GM21526 (cell line): ENCODE measurements at regions not wholly inside any gene's neighbourhood (a gene's known extent, or its start where the extent isn't known, plus 50 kb on each side); places are given as distances from the start of the nearest gene placed in this dataset.
"Not testable (repeated sequence)": the region's sequence is repeated elsewhere in the genome, so short reads cannot be mapped to it uniquely, and the experiment has no call there.

Experiments used
- ATAC-seq: cut with Tn5 transposase; IDR thresholded peaks from one replicate; pipeline ENCODE4 v1.9.1; 2021; ENCODE audit warnings: moderate library complexity; ENCODE audit not compliant: unreplicated experiment, low FRiP score

DNA sequence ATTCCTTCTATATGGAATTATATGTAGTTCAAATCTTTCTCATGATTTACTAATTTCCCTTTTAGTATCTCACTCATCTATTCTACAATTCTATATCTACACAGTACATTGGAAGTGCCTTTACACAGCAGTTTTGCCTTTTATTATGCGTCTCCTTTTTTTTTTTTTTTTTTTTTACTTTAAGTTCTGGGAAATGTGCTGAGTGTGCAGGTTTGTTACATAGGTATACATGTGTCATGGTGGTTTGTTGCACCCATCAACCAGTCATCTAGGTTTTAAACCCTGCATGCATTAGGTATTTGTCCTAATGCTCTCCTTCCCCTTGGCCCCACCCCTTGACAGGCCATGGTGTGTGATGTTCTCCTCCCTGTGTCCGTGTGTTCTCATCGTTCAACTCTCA lies 1150.1 kb upstream of the PRR20A start:
- no peak for ATAC-seq

DNA sequence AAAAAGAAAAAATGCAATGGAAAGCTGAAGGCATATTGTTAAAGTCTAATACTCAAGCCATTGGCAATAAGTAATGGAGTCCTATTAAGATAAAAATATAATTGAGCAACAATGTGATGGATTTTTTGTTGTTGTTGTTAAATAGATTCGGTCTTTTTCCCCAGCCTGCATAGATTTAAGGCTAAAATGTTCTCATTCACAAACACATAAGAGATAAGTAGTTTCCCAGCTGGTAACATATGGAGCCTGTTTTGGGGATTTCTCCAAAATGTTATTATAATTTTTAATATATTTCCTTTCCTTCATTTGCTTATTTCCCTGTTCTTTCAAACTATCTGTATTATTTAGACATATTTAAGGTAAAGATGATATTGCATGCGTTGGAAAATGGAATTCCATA lies 1149.1 kb upstream of the PRR20A start:
- no peak for ATAC-seq

DNA sequence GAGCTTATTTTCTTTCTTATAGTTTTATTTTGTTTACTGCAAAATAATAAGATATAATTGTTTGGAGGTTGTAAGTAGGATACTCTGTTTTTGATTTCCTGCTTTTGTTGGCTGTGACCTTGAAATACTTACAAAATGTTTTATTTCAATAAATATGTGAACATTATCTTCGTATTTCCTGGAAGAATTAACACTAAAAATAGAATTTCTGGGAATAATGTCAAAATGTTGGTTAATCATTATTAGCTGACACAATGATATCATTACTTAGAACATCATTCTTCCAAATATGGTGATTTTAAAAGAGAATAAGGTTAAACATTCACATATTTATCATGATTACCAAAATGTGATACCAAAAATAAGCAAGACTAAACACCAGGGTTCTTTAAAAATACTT lies 1148.6 kb upstream of the PRR20A start:
- no peak for ATAC-seq

DNA sequence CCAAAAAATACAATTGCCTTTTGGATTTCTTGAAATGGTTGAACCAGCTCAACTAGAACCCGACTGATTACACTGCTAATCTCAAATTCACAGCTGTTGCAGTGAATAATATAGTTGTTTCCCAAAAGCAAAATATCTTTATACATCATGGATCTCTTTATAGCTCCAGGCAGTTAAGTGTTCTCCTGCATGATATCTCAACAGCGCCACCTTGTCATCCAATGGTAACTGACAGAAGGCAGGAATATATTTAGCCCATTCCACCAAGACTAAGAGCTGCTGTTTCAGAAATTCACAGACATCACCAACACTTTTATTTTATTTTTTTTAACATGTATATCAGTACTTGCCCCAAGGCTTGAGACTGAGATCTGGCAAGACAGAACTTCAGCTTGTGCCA lies 1141.0 kb upstream of the PRR20A start:
- ATAC-seq: no peak

DNA sequence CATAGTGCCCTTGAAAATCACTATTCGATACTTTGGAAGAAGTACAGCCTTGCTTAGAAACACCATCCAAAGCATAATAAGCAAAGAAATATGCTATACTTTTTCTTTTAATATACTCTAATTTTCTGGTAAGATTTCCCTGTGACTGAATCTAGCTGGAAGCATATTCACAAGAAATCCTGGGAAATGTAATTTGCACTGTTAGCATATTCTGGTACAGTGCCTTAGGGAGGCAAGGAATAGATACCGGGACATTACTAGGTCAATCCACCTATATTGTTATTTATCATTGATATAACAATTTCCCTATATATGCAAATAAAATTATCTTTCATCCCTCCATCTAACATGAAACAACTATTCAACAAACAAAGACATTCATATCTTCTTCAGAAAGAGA lies 1131.3 kb upstream of the PRR20A start:
- no peak for ATAC-seq

DNA sequence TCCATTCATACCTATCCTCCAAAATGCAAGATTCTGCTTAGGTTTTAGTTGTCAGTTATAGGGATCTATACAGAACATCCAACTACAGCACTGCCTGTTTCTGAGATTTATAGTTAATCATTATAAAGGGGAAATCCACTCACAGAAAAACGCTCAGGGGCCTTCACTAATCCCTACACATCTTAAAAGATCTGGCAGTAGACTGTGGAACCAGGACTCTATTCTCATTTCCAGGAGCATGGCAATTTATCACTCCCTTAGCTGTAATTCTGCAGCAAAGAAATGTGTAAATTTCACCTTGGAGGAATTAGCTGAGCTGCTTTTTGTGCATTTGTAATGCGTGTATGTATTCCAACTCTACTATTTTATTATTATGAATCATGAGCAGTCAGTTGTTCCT lies 1128.1 kb upstream of the PRR20A start:
- no peak for ATAC-seq

DNA sequence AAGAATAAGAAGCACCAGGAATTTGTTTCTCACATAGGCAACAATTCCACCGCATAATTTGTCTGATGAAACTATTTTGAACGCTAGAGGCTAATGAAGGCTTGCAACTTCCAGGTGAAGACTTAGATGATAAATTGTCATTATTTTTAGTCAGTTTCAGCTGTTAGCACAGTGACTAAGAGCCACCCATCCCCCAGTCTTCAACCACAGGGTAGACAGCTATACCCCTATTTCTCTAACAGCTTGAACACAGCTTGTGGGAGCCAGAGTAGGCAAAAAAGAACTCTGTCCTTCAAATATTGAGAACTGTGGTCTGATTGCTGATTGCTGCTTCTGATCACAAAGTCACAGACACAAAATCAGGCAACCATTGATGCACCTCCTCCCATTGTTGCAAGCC lies 1124.8 kb upstream of the PRR20A start:
- no peak for ATAC-seq

DNA sequence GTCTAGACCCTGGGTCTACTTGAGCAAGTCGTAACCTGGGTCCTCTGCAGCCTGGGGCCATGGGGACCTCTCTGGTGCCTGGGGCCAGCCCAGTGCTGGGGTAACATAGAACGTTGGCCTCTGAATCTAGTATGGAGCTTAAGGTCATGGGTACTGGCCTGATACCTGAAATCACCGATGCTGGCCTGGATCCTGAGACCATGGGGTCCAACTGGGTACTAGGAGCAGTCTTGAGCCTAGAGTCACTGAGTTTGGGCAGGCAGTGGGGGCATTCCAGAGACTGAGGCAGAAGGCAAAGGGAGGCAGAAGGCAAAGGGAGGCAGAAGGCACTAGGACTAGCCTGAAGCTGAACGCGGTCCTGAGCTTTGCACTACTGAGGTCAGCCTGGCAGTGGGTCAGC lies 1121.1 kb upstream of the PRR20A start:
- no peak for ATAC-seq

DNA sequence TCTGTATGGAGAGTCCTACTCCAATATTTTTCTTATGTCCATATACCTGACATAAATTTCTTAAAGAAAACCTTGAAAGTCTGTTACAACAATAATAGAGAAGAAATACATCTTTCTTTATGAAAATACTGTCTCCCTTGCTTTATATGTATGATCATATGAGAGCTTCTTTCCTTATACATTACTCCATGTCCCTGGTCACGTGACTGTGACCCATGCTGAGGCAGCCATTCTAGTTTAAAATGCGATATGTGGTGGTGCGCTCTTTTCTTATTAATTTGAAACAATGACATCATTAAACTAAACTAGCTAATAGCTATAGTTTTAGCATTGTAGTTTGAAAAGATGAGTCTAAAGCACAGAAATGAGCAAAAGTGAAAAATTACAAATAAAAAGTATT lies 1120.3 kb upstream of the PRR20A start:
- no peak for ATAC-seq

DNA sequence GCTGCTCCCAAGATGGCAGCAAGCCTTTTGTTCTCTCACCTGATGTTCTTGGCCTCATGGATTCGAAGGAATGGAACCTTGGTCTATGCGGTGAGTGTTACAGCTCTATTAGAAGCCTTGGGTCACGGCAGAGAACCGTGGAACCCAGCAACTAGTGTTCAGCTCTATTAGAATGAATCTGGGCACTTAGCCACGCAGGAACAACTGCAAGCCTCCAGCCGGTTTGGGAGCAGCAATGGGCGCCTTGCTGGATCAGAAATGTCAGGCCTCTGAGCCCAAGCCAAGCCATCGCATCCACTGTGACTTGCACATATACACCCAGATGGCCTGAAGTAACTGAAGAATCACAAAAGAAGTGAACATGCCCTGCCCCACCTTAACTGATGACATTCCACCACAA lies 1100.7 kb upstream of the PRR20A start:
- no peak for ATAC-seq

DNA sequence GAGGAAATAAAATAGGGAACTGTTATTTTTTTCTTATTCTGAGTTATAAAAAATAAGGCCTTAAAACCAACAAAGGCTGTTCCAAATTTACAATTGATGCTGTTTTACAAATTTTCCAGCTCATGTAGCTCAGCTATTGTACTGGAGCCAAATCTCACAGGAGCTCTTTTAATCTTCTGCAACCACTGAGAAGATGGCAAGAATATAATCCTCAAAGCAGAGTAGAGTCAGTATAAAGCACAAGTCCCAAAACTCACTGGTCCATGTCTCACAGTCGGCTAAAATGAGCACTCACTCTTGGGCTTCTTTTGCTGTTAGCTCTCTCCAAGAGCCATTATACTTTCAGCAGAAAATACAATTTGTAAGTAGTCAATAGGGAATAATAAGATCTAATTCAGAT lies 1074.4 kb upstream of the PRR20A start:
- no peak for ATAC-seq

DNA sequence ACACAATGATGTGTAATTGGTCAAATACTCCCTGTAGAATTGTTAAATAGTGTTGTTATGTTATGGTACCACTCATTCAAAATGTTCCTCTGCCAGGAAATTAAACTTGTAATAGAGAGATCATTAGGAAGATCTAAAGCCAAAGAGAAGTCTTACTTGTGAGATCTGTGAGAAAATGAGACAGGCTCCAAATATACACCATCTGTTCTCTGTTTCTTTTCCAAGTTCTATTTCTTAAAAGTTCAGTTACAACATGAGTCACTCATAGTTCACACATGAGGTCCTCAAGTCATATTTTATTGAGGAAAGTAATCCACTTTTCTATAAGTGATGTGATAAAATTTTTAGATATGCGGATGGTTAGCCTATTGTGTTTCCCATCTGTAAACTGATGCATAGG lies 1038.1 kb upstream of the PRR20A start:
- ATAC-seq: no peak

DNA sequence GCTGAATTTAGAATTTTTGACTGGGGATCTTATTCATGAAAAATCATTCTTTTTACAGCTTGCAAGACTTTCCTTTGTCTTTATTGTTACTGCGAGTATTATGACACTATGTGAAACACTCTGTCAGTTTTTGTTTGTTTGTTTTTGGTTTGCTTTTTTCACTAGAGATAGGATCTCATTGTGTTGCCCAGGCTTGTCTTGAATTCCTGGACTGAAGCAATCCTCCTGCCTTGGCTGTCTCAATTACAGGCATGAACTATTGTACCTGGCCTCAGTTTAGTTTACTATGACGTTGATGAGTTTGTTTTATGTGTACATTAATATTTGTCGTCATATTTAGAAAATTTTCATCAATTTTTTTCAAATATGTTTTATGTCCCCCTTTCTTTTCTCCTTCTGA lies 1030.0 kb upstream of the PRR20A start:
- no peak for ATAC-seq

DNA sequence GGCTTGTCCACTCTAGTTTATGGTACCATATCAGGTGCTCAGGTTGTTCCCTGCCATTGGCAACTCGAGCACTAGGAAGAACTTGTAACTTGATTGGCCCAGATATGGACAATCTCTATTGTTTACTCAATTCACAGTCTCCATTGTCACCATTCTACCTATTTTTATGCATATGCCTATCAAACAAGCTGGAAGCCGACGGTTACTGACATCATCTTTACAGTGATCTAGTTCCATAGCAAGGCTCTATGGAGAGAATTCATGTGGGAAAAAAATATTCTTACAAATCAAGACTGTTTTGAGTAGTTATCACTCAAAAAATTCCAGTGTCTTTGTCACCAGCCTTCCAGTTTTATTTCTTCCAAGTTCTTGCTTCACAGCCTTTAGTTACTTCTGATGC lies 1006.2 kb upstream of the PRR20A start:
- no peak for ATAC-seq

DNA sequence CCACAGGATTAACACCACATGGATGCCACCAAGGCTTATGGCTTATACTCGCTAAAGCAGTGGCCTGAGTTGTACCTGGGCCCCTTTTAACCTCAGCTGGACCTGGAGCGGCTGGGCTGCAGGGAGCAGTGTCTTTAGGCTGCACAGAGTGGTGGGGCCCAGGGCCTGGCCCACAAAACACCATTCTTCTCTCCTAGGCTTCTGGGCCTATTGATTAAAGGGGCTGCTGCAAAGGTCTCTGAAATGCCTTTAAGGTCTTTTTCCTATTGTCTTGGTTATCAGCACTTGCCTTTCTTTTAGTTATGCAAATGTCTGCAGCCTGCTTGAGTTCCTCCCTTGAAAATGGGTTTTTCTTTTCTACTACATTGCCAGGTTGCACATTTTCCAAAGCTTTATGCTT lies 973.9 kb upstream of the PRR20A start:
- no peak for ATAC-seq

DNA sequence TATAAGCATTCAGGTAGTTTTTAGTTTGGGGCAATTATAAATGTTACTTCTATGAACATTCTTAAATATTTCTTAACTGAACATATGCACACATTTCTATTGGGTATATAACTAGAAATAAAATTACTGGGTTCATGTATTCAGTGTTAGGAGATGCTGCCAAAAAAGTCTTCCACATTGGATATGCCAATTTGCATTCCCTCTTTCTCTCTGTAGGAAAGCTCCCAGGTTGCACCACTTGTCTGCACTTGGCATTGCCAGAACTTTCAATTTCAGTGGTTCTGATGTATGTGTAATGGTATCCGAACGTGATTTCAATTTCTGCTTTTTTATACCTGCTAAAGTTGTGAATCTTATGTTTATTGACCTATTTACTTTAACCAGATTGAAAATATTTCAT lies 972.1 kb upstream of the PRR20A start:
- ATAC-seq: no peak

DNA sequence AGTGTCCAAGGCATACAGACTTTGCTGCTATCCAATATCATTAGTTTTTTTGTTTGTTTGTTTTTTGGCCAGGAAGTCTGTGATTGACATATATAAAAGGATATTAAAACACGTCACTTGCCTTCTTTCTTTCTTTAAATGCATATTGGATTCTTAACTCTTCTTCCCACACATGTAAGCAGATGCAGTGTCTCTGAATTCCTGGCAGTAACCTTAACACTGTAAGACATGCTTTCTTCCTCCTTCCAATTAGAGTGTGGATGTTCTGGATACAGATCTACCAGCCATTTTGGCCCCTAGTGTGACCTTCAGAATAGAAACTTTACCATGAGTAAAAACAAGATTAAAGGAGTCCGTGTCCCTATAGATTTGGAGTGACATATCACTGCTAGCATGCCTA lies 967.4 kb upstream of the PRR20A start:
- no peak for ATAC-seq

DNA sequence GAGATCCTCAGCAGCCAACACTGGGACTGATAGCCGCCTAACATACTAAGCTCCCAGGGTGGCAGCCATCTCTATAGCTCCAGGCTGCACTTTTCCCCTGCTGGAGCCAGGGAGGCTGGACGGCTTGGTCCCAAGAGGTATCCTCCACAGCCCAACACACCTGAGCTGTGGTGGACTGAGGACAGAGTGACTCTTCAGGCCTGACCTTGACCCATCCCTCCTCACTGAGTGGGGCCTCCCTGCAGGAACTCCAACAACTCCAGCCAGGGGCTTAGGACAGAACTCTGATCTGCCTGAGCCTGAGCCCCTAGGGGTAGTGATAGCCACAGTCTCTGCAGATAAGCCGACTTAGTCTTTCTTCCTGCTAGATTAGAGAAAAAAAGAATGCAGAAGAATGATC lies 958.1 kb upstream of the PRR20A start:
- ATAC-seq: no peak

DNA sequence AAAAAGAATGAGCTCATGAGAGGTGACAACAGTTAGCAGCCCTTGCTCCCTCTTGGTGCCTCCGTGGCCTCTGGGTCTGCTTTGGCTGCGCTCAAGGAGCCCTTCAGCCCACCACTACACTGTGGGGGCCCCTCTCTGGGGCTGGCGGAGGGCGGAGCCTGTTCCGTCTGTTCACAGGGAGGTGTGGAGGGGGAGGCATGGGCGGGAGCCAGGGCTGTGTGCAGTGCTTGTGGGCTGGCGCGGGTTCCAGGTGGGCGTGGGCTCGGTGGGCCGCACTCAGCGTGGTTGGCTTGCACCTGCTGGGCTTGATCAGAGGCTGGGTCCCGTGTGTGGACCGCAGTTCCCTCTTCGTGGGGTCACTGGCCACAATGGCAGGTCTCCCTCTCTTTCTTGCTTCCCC lies 953.4 kb upstream of the PRR20A start:
- ATAC-seq: no peak

DNA sequence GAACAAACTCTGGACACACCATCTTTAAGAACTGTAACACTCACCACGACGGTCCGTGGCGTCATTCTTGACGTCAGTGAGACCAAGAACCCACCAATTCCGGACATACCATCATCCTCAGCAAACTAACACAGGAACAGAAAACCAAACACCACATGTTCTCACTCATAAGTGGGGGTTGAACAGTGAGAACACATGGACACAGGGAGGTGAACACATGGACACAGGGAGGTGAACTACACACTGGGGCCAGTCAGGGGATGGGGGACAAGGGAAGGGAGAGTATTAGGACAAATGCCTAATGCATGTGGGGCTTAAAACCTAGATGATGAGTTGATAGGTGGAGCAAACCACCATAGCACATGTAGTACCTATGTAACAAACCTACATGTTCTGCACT lies 952.1 kb upstream of the PRR20A start:
- not testable (repeated sequence) for ATAC-seq

DNA sequence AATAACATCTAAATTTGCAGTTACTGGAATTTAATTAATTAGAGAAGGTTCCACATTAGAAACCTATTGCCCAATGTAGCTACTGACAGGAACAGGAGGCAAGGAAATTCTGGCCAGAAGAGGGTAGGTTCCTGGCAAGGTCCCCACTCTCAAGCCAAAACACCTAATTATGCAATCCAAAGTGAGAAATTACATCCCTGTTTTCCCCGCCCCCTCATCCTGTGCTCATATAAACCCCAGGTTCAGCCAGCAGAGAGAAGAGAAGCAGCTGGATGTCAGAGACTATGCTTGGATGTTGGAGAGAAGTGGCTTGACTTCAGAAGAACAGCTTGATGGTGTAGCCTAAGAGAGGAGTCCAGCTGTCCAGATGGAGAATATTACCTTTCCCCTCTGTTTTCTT lies 951.3 kb upstream of the PRR20A start:
- no peak for ATAC-seq

DNA sequence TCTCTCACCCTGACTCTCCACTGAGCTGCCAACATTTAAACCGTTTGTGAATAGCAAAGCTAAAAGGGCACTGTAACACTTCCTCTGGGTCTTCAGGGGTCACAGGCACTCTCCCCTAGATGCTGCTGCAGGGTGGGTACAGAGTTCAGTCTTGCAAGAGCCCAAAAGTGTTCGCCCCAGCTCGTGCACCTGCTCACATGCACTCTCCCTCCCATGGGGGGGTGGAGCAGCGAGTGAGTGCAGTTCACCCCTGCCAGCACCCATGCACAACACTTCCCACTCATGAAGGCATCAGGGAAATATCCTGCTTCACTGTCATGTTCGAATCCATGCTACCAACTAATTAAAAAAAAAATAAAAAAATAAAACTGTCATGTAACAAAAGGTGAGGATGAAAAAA lies 950.7 kb upstream of the PRR20A start:
- ATAC-seq: no peak

DNA sequence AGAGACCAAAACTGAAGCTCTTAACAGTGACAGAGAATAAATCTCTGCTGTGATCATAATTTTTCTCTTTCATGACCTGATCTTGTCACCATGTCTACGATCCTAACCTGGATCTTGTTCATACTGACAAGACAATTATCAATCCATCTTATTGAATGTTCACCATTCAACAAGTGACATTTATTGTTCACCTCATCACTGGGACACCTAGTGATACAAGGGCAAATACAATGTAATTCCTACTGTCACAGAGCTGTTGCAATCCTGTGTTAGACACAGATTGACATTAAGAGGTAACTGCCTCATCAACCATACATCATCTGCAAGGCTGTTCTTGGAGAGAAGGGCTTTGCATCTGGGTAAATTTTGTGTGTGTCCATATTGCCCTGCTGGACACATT lies 942.4 kb upstream of the PRR20A start:
- no peak for ATAC-seq

DNA sequence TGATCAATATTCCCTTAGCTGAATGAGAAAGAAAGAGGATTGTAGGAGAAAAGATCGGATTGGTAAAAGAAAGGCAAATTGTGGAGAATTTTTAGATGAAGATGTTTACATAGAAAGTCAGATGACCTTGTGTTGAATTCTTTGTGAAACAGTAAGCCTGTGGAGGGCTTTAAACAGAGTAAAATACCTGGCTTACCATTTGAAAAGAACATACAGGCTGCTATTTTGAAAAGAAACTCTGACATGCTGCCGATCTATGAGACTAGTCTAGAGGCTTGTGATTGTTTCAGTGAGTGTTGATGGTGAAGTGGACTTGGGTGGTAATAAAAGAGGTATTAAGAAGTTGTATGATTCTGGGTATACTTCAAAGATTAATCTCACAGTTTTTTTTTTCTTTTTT lies 938.9 kb upstream of the PRR20A start:
- no peak for ATAC-seq
